ENCODE measurements at regions not wholly inside any gene's neighbourhood (a gene's known extent, or its start where the extent isn't known, plus 50 kb on each side); places are given as distances from the start of the nearest gene placed in this dataset.

GRCh38 chr2:144707736-144708326 lies 187.9 kb upstream of the ZEB2 start:
- Histone ChIP-seq H3K27me3 (no peaks in the 10 kb centered on the region), H3K36me3 (no peaks in the 10 kb centered on the region), H3K4me3 (no peak overlapping the region), H3K9me3 (no peaks in the 10 kb centered on the region), H3K27ac (no peak overlapping the region), H3K4me1 (peaks cover 2 to 27% of the 10 kb centered on the region in 2 donors)
- no peak for ATAC-seq
- intact Hi-C loops (cut with DNase I): no loop called here
- no peak for DNase-seq
- TF ChIP-seq, protein P1, sequence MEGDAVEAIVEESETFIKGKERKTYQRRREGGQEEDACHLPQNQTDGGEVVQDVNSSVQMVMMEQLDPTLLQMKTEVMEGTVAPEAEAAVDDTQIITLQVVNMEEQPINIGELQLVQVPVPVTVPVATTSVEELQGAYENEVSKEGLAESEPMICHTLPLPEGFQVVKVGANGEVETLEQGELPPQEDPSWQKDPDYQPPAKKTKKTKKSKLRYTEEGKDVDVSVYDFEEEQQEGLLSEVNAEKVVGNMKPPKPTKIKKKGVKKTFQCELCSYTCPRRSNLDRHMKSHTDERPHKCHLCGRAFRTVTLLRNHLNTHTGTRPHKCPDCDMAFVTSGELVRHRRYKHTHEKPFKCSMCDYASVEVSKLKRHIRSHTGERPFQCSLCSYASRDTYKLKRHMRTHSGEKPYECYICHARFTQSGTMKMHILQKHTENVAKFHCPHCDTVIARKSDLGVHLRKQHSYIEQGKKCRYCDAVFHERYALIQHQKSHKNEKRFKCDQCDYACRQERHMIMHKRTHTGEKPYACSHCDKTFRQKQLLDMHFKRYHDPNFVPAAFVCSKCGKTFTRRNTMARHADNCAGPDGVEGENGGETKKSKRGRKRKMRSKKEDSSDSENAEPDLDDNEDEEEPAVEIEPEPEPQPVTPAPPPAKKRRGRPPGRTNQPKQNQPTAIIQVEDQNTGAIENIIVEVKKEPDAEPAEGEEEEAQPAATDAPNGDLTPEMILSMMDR (IDR thresholded peaks at IDR 0.05): no peak

- ATAC-seq: no peak
- H3K36me3 ChIP-seq: no peaks in the 10 kb centered on the region
- TF ChIP-seq, protein P1 (IDR thresholded peaks at IDR 0.05): no peak
- no peaks in the 10 kb centered on the region for H3K27me3 ChIP-seq
- H3K4me3 ChIP-seq: no peak overlapping the region
- no peak for DNase-seq
- intact Hi-C loops (cut with DNase I): no loop called here
- no peaks in the 10 kb centered on the region for H3K9me3 ChIP-seq
- no peak overlapping the region for H3K27ac ChIP-seq
- peaks cover 0 to 29% of the 10 kb centered on the region in 2 donors for H3K4me1 ChIP-seq
Measured at GRCh38 chr2:144706647-144707046, 186.7 kb upstream of the ZEB2 start.

GRCh38 chr2:144705328-144706245 lies 185.7 kb upstream of the ZEB2 start:
- TF ChIP-seq, protein P1 (IDR thresholded peaks at IDR 0.05): no peak
- Histone ChIP-seq H3K27ac (peak overlapping the region in 1 of 2 donors; percentile 94), H3K4me1 (peaks cover 0 to 38% of the 10 kb centered on the region in 2 donors), H3K36me3 (no peaks in the 10 kb centered on the region), H3K9me3 (no peaks in the 10 kb centered on the region), H3K27me3 (no peaks in the 10 kb centered on the region), H3K4me3 (no peak overlapping the region)
- intact Hi-C loops (cut with DNase I): no loop called here
- DNase-seq (no peak), ATAC-seq (no peak)

- intact Hi-C loops (cut with DNase I): no loop called here
- H3K36me3 ChIP-seq: no peaks in the 10 kb centered on the region
- no peaks in the 10 kb centered on the region for H3K27me3 ChIP-seq
- TF ChIP-seq, protein P1 (IDR thresholded peaks at IDR 0.05): no peak
- ATAC-seq (no peak), DNase-seq (no peak)
- H3K4me1 ChIP-seq: peaks cover 0 to 40% of the 10 kb centered on the region in 2 donors
- no peaks in the 10 kb centered on the region for H3K9me3 ChIP-seq
- H3K27ac ChIP-seq: peak overlapping the region in 1 of 2 donors; percentile 94
- H3K4me3 ChIP-seq: no peak overlapping the region
Measured at GRCh38 chr2:144704709-144705095, 184.8 kb upstream of the ZEB2 start.

Data from left lung (tissue), 4 donors.